H1 (cell line): ENCODE measurements at regions not wholly inside any gene's neighbourhood (a gene's known extent, or its start where the extent isn't known, plus 50 kb on each side); places are given as distances from the start of the nearest gene placed in this dataset.

ENCODE experiments used
- BRCA1 ChIP-seq: IDR thresholded peaks from 2 replicates; pipeline ENCODE4 v1.6.1; 2012; ENCODE audit warnings: low read depth, low read length, improper control_type of control experiment
- CHD1 ChIP-seq: IDR thresholded peaks from 2 replicates; pipeline ENCODE4 v1.6.1; 2012; ENCODE audit warnings: low read depth, low read length, improper control_type of control experiment
- EP300 ChIP-seq, 2 experiments: IDR thresholded peaks; 1 replicate in 1 of 2; 2 replicates in 1 of 2; pipeline ENCODE4 v1.6.1; 2011 to 2012; ENCODE audit warnings: low read depth in 2 of 2, low read length in 2 of 2, mild to moderate bottlenecking in 2 of 2, borderline replicate concordance in 1 of 2, inconsistent platforms in 1 of 2, moderate library complexity in 1 of 2
- GABPA ChIP-seq: IDR thresholded peaks from 2 replicates; pipeline ENCODE4 v1.6.1; 2011; ENCODE audit warnings: mild to moderate bottlenecking, low read length, moderate library complexity, borderline replicate concordance; ENCODE audit not compliant: insufficient read depth
- KDM1A ChIP-seq: fragments of 200-600, 300-600 bp; sonication (generic); IDR thresholded peaks from 2 replicates; pipeline ENCODE4 v1.7.1; 2016; ENCODE audit warnings: mild to moderate bottlenecking, low read length, borderline replicate concordance
- NRF1 ChIP-seq: IDR thresholded peaks from 2 replicates; pipeline ENCODE4 v1.6.1; 2011; ENCODE audit warnings: mild to moderate bottlenecking, low read depth, low read length, improper control_type of control experiment
- POLR2A ChIP-seq, 2 experiments: IDR thresholded peaks; 1 replicate in 1 of 2; 2 replicates in 1 of 2; pipeline ENCODE4 v1.6.1; 2011; ENCODE audit warnings: low read depth in 2 of 2, low read length in 2 of 2, mild to moderate bottlenecking in 2 of 2; ENCODE audit errors: control extremely low read depth in 1 of 2
- POLR2AphosphoS5 ChIP-seq: IDR thresholded peaks from 2 replicates; pipeline ENCODE4 v1.6.1; 2011; ENCODE audit warnings: low read depth, low read length
- RAD21 ChIP-seq, 2 experiments: IDR thresholded peaks in 1 of 2; conservative IDR thresholded peaks in 1 of 2; 2 replicates each; pipeline ENCODE4 v1.6.1; 2011; ENCODE audit warnings: low read depth in 2 of 2, low read length in 2 of 2, improper control_type of control experiment in 1 of 2, inconsistent platforms in 1 of 2, mild to moderate bottlenecking in 1 of 2, moderate library complexity in 1 of 2
- SRF ChIP-seq: IDR thresholded peaks from 2 replicates; pipeline ENCODE4 v1.6.1; 2011; ENCODE audit warnings: mild to moderate bottlenecking, low read depth, low read length, moderate library complexity
- SUZ12 ChIP-seq: fragments of 200-600 bp; sonication (generic); IDR thresholded peaks from 2 replicates; pipeline ENCODE4 v1.6.1; 2012; ENCODE audit warnings: mild to moderate bottlenecking, inconsistent platforms, low read length, moderate library complexity, mixed read lengths
- YY1 ChIP-seq: IDR thresholded peaks from 2 replicates; pipeline ENCODE4 v1.6.1; 2011; ENCODE audit warnings: low read depth, mild to moderate bottlenecking, low read length
- TF ChIP-seq, protein P1 (sequence below), 3 experiments: IDR thresholded peaks; 1 replicate in 2 of 3; 2 replicates in 1 of 3; pipeline versions ENCODE4 v1.5.1 to v1.6.1; 2011; ENCODE audit warnings: low read length in 3 of 3, mild to moderate bottlenecking in 3 of 3, inconsistent platforms in 2 of 3, low read depth in 1 of 3, moderate library complexity in 1 of 3; ENCODE audit not compliant: insufficient read depth in 1 of 3; ENCODE audit errors: control extremely low read depth in 1 of 3

DNA sequence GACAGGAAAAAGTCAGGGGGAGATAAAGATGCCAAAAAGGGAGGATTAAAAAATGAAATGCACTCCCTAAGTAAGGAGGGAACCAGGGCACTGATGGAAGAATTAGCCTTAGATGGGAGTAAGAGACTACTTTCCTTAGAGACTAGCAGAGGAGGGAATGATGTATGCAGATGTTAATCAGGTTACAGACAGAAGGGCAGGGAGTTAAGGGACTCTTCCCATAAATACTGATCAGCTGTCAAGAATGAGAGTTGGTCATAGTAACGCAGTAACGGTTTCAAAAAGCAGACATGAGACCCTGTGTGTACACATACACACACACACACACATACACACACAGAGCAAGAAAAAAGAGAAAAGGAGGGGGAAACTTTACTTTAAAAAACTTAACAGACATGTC is 93.4 kb downstream of the PHLDA1 start:
- TF ChIP-seq BRCA1 = no peak
- TF ChIP-seq RAD21 (IDR thresholded peaks at IDR 0.05 in 1 of 2, conservative IDR thresholded peaks at IDR 0.05 in 1 of 2; ENCODE audit: low read depth in 2 of 2, low read length in 2 of 2) = no peak
- TF ChIP-seq EP300 (IDR thresholded peaks at IDR 0.05; ENCODE audit: borderline replicate concordance in 1 of 2, low read depth in 2 of 2, low read length in 2 of 2) = no peak
- TF ChIP-seq, protein P1, sequence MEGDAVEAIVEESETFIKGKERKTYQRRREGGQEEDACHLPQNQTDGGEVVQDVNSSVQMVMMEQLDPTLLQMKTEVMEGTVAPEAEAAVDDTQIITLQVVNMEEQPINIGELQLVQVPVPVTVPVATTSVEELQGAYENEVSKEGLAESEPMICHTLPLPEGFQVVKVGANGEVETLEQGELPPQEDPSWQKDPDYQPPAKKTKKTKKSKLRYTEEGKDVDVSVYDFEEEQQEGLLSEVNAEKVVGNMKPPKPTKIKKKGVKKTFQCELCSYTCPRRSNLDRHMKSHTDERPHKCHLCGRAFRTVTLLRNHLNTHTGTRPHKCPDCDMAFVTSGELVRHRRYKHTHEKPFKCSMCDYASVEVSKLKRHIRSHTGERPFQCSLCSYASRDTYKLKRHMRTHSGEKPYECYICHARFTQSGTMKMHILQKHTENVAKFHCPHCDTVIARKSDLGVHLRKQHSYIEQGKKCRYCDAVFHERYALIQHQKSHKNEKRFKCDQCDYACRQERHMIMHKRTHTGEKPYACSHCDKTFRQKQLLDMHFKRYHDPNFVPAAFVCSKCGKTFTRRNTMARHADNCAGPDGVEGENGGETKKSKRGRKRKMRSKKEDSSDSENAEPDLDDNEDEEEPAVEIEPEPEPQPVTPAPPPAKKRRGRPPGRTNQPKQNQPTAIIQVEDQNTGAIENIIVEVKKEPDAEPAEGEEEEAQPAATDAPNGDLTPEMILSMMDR (IDR thresholded peaks at IDR 0.05; ENCODE audit: control extremely low read depth in 1 of 3, insufficient read depth in 1 of 3, low read depth in 1 of 3, low read length in 3 of 3) = no peak
- TF ChIP-seq CHD1 = no peak
- no peak for TF ChIP-seq YY1
- TF ChIP-seq POLR2AphosphoS5 = no peak
- TF ChIP-seq GABPA = no peak
- TF ChIP-seq POLR2A (IDR thresholded peaks at IDR 0.05; ENCODE audit: control extremely low read depth in 1 of 2, low read depth in 2 of 2, low read length in 2 of 2) = no peak
- no peak for TF ChIP-seq KDM1A
- TF ChIP-seq SRF = no peak
- no peak for TF ChIP-seq SUZ12
- TF ChIP-seq NRF1 = no peak
